ENCODE measurements at regions not wholly inside any gene's neighbourhood (a gene's known extent, or its start where the extent isn't known, plus 50 kb on each side); places are given as distances from the start of the nearest gene placed in this dataset.
"Not testable (repeated sequence)": the region's sequence is repeated elsewhere in the genome, so short reads cannot be mapped to it uniquely, and the experiment has no call there.

DNA sequence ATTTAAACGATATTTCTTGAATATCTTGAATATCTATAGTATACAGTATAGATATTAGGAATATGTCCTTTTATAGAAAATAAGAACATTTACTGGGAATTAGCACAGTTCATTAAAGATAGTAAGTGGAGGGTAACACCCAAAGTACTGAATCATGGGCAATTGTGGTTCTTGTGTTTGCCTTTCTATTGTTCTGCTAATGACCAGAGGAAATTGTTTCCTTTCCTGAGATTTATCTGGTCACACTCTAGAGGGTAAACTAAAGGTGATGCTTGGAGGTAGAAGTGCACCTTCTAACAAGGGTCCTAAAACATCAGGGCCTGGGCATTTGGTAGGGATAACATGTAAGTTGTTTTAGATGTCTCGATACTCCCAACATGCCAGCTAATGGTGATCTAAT is 241.3 kb upstream of the SFRP2 start:
- Mint-ChIP-seq H3K9me3 (peaks cover 0 to 7% (median 4%) of the 10 kb centered on the region in 8 donors), H3K27me3 (peaks cover 7 to 18% of the 10 kb centered on the region in 2 donors), H3K27ac (no peak overlapping the region), H3K4me3 (no peak overlapping the region), H3K4me1 (no peaks in the 10 kb centered on the region), H3K36me3 (no peaks in the 10 kb centered on the region)
- ChIA-PET POLR2A (ENCODE audit: partially characterized antibody) (no interaction called here), CTCF (ENCODE audit: partially characterized antibody) (no interaction called here)
- no peaks in the 10 kb centered on the region for H3K4me1 ChIP-seq (ENCODE audit: insufficient read depth, low read length)
- no peaks in the 10 kb centered on the region for H3K36me3 ChIP-seq (ENCODE audit: insufficient read depth, low read length)
- no peak overlapping the region for H3K4me3 ChIP-seq (ENCODE audit: low read length in 2 of 2)
- no peak for DNase-seq
- no peaks in the 10 kb centered on the region for H3K27me3 ChIP-seq (ENCODE audit: insufficient read depth, low read length)
- intact Hi-C loops (cut with micrococcal nuclease): no loop called here
- H3K9me3 ChIP-seq (ENCODE audit: control insufficient read depth in 1 of 2, low read length in 2 of 2): no peaks in the 10 kb centered on the region
- H3K27ac ChIP-seq (ENCODE audit: low read depth, low read length): no peak overlapping the region

GRCh38 chr4:154029171-154029570 is 240.3 kb upstream of the SFRP2 start:
- Mint-ChIP-seq H3K27me3 (peaks cover 7 to 19% of the 10 kb centered on the region in 2 donors), H3K36me3 (no peaks in the 10 kb centered on the region), H3K4me3 (no peak overlapping the region), H3K27ac (no peak overlapping the region), H3K9me3 (peaks cover 0 to 7% (median 4%) of the 10 kb centered on the region in 8 donors), H3K4me1 (no peaks in the 10 kb centered on the region)
- no peaks in the 10 kb centered on the region for H3K36me3 ChIP-seq (ENCODE audit: insufficient read depth, low read length)
- no peaks in the 10 kb centered on the region for H3K27me3 ChIP-seq (ENCODE audit: insufficient read depth, low read length)
- ChIA-PET CTCF (ENCODE audit: partially characterized antibody) (interaction anchor here (0.7 kb wide), 1 partner anchor 124 kb away, joined by 3 read pairs; no protein-coding TSS in a partner anchor), POLR2A (ENCODE audit: partially characterized antibody) (no interaction called here)
- no peak overlapping the region for H3K27ac ChIP-seq (ENCODE audit: low read depth, low read length)
- H3K4me3 ChIP-seq (ENCODE audit: low read length in 2 of 2): no peak overlapping the region
- no peaks in the 10 kb centered on the region for H3K4me1 ChIP-seq (ENCODE audit: insufficient read depth, low read length)
- intact Hi-C loops (cut with micrococcal nuclease): no loop called here
- H3K9me3 ChIP-seq (ENCODE audit: control insufficient read depth in 1 of 2, low read length in 2 of 2): no peaks in the 10 kb centered on the region
- no peak for DNase-seq

DNA sequence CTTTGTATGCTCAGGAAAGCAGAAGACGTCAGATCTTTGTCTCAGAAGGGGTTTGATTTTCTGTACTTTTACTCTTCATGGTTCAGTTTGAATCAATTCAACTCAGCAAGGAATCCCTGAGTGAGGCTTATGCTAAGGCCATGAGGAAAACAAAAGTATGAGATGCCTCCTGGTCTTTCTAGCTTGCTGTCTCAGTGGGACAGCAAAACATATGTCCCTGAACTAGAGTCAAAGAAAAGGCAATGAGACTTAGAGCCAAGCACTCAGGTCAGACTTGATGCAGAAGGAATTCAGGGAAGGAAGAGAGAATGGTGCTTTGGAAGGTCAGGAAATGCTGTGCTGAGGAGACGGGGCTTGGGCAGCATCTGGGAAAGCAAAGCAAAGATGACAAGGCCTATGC is 236.2 kb upstream of the SFRP2 start:
- H3K4me3 Mint-ChIP-seq: no peak overlapping the region
- POLR2A ChIA-PET (ENCODE audit: partially characterized antibody): no interaction called here

DNA sequence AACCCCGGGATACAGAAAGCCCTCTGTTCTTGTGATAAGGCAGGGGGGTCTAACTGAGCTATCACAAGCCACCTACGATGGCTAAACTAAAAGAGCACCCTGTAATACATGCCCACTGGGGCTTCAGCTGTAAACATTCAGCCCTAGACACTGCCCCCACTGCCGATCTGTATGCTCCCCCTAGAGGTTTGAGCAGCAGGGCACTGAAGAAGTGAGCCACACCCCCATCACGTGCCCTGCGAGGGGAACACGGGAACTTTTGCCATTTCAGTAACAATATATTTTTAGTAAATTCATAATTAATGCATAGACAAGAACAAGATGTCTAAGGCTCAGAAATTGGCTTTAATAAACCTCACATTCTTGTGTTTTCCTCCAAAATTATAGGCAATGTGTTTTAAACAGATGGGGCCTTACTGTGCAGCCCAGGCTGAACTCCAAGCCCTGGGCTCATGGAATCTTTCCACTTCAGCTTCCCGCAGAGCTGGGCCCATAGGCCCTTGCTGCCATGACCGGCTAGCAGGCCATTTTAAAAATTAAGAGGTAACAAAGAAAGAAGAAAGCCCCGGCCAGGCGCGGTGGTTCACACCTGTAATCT is 235.3 kb upstream of the SFRP2 start:
- ChIA-PET CTCF (ENCODE audit: partially characterized antibody) (no interaction called here), POLR2A (ENCODE audit: partially characterized antibody) (no interaction called here)
- H3K27me3 Mint-ChIP-seq: peaks cover 11 to 19% of the 10 kb centered on the region in 2 donors
- H3K27me3 ChIP-seq (ENCODE audit: insufficient read depth, low read length): no peaks in the 10 kb centered on the region
- no peaks in the 10 kb centered on the region for H3K36me3 Mint-ChIP-seq
- H3K4me1 ChIP-seq (ENCODE audit: insufficient read depth, low read length): no peaks in the 10 kb centered on the region
- no peaks in the 10 kb centered on the region for H3K4me1 Mint-ChIP-seq
- H3K4me3 ChIP-seq (ENCODE audit: low read length in 2 of 2): no peak overlapping the region
- H3K4me3 Mint-ChIP-seq: no peak overlapping the region
- DNase-seq: no peak
- peaks cover 0 to 2% (median 0%) of the 10 kb centered on the region in 8 donors for H3K9me3 Mint-ChIP-seq
- no peak overlapping the region for H3K27ac ChIP-seq (ENCODE audit: low read depth, low read length)
- no peaks in the 10 kb centered on the region for H3K9me3 ChIP-seq (ENCODE audit: control insufficient read depth in 1 of 2, low read length in 2 of 2)
- no peaks in the 10 kb centered on the region for H3K36me3 ChIP-seq (ENCODE audit: insufficient read depth, low read length)
- intact Hi-C loops (cut with micrococcal nuclease): no loop called here
- no peak overlapping the region for H3K27ac Mint-ChIP-seq

More for the DNA sequence above, 236.2 kb upstream of the SFRP2 start:
- no peaks in the 10 kb centered on the region for H3K9me3 ChIP-seq (ENCODE audit: control insufficient read depth in 1 of 2, low read length in 2 of 2)
- peaks cover 0 to 2% (median 0%) of the 10 kb centered on the region in 8 donors for H3K9me3 Mint-ChIP-seq
- no peak for DNase-seq
- no peak overlapping the region for H3K4me3 ChIP-seq (ENCODE audit: low read length in 2 of 2)
- H3K27me3 Mint-ChIP-seq: peaks cover 11 to 19% of the 10 kb centered on the region in 2 donors
- H3K27ac Mint-ChIP-seq: no peak overlapping the region
- CTCF ChIA-PET (ENCODE audit: partially characterized antibody): no interaction called here
- H3K4me1 Mint-ChIP-seq: no peaks in the 10 kb centered on the region
- no peaks in the 10 kb centered on the region for H3K36me3 Mint-ChIP-seq
- H3K36me3 ChIP-seq (ENCODE audit: insufficient read depth, low read length): no peaks in the 10 kb centered on the region
- no peaks in the 10 kb centered on the region for H3K27me3 ChIP-seq (ENCODE audit: insufficient read depth, low read length)
- intact Hi-C loops (cut with micrococcal nuclease): no loop called here
- H3K27ac ChIP-seq (ENCODE audit: low read depth, low read length): no peak overlapping the region
- no peaks in the 10 kb centered on the region for H3K4me1 ChIP-seq (ENCODE audit: insufficient read depth, low read length)

DNA sequence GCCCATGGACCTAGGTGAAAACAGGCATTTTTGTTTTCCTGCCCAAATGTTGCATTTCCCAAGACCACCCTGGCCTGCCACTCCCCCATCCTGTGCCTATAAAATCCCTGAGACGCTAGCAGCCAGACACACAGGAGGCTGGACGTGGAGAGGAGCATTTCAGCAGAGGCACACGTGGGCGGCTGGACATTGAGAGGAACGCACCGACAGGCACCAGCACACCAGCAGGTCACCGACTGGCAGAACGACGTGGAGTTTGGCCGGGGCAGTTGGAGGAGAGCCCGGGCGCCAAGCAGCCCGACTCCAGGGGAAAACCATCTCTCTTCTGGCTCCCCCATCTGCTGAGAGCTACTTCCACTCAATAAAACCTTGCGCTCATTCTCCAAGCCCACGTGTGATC is 234.8 kb upstream of the SFRP2 start:
- H3K36me3 ChIP-seq (ENCODE audit: insufficient read depth, low read length); intact Hi-C loops (cut with micrococcal nuclease); H3K4me3 ChIP-seq (ENCODE audit: low read length in 2 of 2); H3K27me3 ChIP-seq (ENCODE audit: insufficient read depth, low read length); CTCF ChIA-PET (ENCODE audit: partially characterized antibody); H3K27ac ChIP-seq (ENCODE audit: low read depth, low read length); H3K4me3 Mint-ChIP-seq; H3K9me3 Mint-ChIP-seq; H3K36me3 Mint-ChIP-seq; H3K9me3 ChIP-seq (ENCODE audit: control insufficient read depth in 1 of 2, low read length in 2 of 2); DNase-seq; H3K27ac Mint-ChIP-seq; POLR2A ChIA-PET (ENCODE audit: partially characterized antibody); H3K4me1 Mint-ChIP-seq; H3K4me1 ChIP-seq (ENCODE audit: insufficient read depth, low read length): not testable (repeated sequence)
- peaks cover 11 to 19% of the 10 kb centered on the region in 2 donors for H3K27me3 Mint-ChIP-seq

GRCh38 chr4:154019811-154020210 is 230.9 kb upstream of the SFRP2 start:
- Mint-ChIP-seq H3K27me3 (peaks cover 4 to 5% of the 10 kb centered on the region in 2 donors), H3K36me3 (no peaks in the 10 kb centered on the region)

GRCh38 chr4:154018659-154019058 is 229.8 kb upstream of the SFRP2 start:
- no peak overlapping the region for H3K27ac ChIP-seq (ENCODE audit: low read depth, low read length)
- H3K9me3 ChIP-seq (ENCODE audit: control insufficient read depth in 1 of 2, low read length in 2 of 2): no peaks in the 10 kb centered on the region
- no peaks in the 10 kb centered on the region for H3K36me3 Mint-ChIP-seq
- peak in 1 of 5 donors; percentile 3 for DNase-seq
- H3K36me3 ChIP-seq (ENCODE audit: insufficient read depth, low read length): no peaks in the 10 kb centered on the region
- no peaks in the 10 kb centered on the region for H3K4me1 Mint-ChIP-seq
- H3K27me3 Mint-ChIP-seq: peaks cover 4 to 8% of the 10 kb centered on the region in 2 donors
- POLR2A ChIA-PET (ENCODE audit: partially characterized antibody): no interaction called here
- peaks cover 0 to 2% (median 0%) of the 10 kb centered on the region in 8 donors for H3K9me3 Mint-ChIP-seq
- H3K4me1 ChIP-seq (ENCODE audit: insufficient read depth, low read length): no peaks in the 10 kb centered on the region
- H3K4me3 Mint-ChIP-seq: no peak overlapping the region
- no peaks in the 10 kb centered on the region for H3K27me3 ChIP-seq (ENCODE audit: insufficient read depth, low read length)
- intact Hi-C loops (cut with micrococcal nuclease): loop anchor here (5.0 kb wide), 1 partner anchor 231 kb away; the partner anchor contains the start of gene SFRP2
- CTCF ChIA-PET (ENCODE audit: partially characterized antibody): interaction anchor here (0.9 to 1.4 kb wide), 2 partner anchors 233 to 234 kb away, joined by 3 to 6 read pairs; no protein-coding TSS in a partner anchor
- no peak overlapping the region for H3K27ac Mint-ChIP-seq
- no peak overlapping the region for H3K4me3 ChIP-seq (ENCODE audit: low read length in 2 of 2)

More at GRCh38 chr4:154019811-154020210, 230.9 kb upstream of the SFRP2 start:
- intact Hi-C loops (cut with micrococcal nuclease): loop anchor here (5.0 kb wide), 1 partner anchor 233 kb away; the partner anchor contains the start of gene SFRP2
- Histone ChIP-seq H3K9me3 (ENCODE audit: control insufficient read depth in 1 of 2, low read length in 2 of 2) (no peaks in the 10 kb centered on the region), H3K27ac (ENCODE audit: low read depth, low read length) (no peak overlapping the region), H3K4me3 (ENCODE audit: low read length in 2 of 2) (no peak overlapping the region), H3K4me1 (ENCODE audit: insufficient read depth, low read length) (no peaks in the 10 kb centered on the region), H3K36me3 (ENCODE audit: insufficient read depth, low read length) (no peaks in the 10 kb centered on the region), H3K27me3 (ENCODE audit: insufficient read depth, low read length) (no peaks in the 10 kb centered on the region)
- Mint-ChIP-seq H3K9me3 (peaks cover 0 to 2% (median 0%) of the 10 kb centered on the region in 8 donors), H3K27ac (no peak overlapping the region), H3K4me3 (no peak overlapping the region), H3K4me1 (no peaks in the 10 kb centered on the region)
- ChIA-PET POLR2A (ENCODE audit: partially characterized antibody) (no interaction called here), CTCF (ENCODE audit: partially characterized antibody) (interaction anchor here (1.2 kb wide), 1 partner anchor 10 kb away, joined by 3 read pairs; no protein-coding TSS in a partner anchor)
- DNase-seq: no peak
